CD4-positive, alpha-beta T cell (primary cell): ENCODE measurements at regions not wholly inside any gene's neighbourhood (a gene's known extent, or its start where the extent isn't known, plus 50 kb on each side); places are given as distances from the start of the nearest gene placed in this dataset.

ENCODE experiments used
- ATAC-seq: fragments of 200-7000 bp; cut with Tn5 transposase; one replicate; pipeline ENCODE4 v1.10.0; 2022; ENCODE audit warnings: mild to moderate bottlenecking; ENCODE audit not compliant: poor library complexity
- CTCF ChIA-PET: fragments of 350-600 bp; sonication (Branson Sonifier 250); formaldehyde crosslinking; loops from one replicate; lab custom pipeline; 2021; ENCODE audit warnings: antibody characterized with exemption, inconsistent platforms; lab: Charles Lee
- POLR2A ChIA-PET: fragments of 350-600 bp; sonication (Branson Sonifier 250); formaldehyde crosslinking; loops from one replicate; lab custom pipeline; 2021; ENCODE audit warnings: antibody characterized with exemption, inconsistent platforms; lab: Charles Lee
- DNase-seq, 14 experiments: peaks; one replicate each; pipeline ENCODE4 v3.0.0-alpha.2; 2013 to 2020; ENCODE audit warnings: mixed read lengths in 2 of 14
- H3K27ac ChIP-seq, 2 donors: one replicate each; pipeline versions ENCODE4 v1.5.1 to v1.7.0; 2013; ENCODE audit warnings: low read length in 2 of 2, low read depth in 1 of 2, mild to moderate bottlenecking in 1 of 2
- H3K27me3 ChIP-seq, 2 experiments: 1 replicate in 1 of 2; 2 replicates in 1 of 2; pipeline versions ENCODE4 v1.6.1 to v1.7.0; 2013; ENCODE audit warnings: low read length in 2 of 2, control low read depth in 1 of 2, mild to moderate bottlenecking in 1 of 2, moderate library complexity in 1 of 2; ENCODE audit not compliant: insufficient read depth in 2 of 2, control insufficient read depth in 1 of 2
- H3K36me3 ChIP-seq: one replicate; pipeline ENCODE4 v1.6.1; 2013; ENCODE audit warnings: low read length, control low read depth; ENCODE audit not compliant: insufficient read depth
- H3K4me1 ChIP-seq: one replicate; pipeline ENCODE4 v1.6.1; 2013; ENCODE audit warnings: low read length, control low read depth; ENCODE audit not compliant: insufficient read depth
- H3K4me3 ChIP-seq: one replicate; pipeline ENCODE4 v1.5.1; 2013; ENCODE audit warnings: mild to moderate bottlenecking, low read length, moderate library complexity
- H3K9me3 ChIP-seq, 2 experiments: 1 replicate in 1 of 2; 2 replicates in 1 of 2; pipeline versions ENCODE4 v1.6.1 to v1.7.0; 2013; ENCODE audit warnings: low read length in 2 of 2, mild to moderate bottlenecking in 2 of 2, control low read depth in 1 of 2, moderate library complexity in 1 of 2; ENCODE audit not compliant: control insufficient read depth in 1 of 2, insufficient read depth in 1 of 2
- H3K27ac Mint-ChIP-seq: one replicate; pipeline ENCODE4 v1.8.0; 2020; ENCODE audit warnings: mixed read lengths
- H3K27me3 Mint-ChIP-seq: one replicate; pipeline ENCODE4 v1.8.0; 2021; ENCODE audit warnings: mixed read lengths
- H3K36me3 Mint-ChIP-seq: one replicate; pipeline ENCODE4 v1.8.0; 2021; ENCODE audit warnings: low read depth, mixed read lengths
- H3K4me1 Mint-ChIP-seq: one replicate; pipeline ENCODE4 v1.8.0; 2021; ENCODE audit warnings: low read depth, mixed read lengths
- H3K4me3 Mint-ChIP-seq: one replicate; pipeline ENCODE4 v1.8.0; 2020; ENCODE audit warnings: mild to moderate bottlenecking, mixed read lengths
- H3K9me3 Mint-ChIP-seq: one replicate; pipeline ENCODE4 v1.8.0; 2020; ENCODE audit warnings: mixed read lengths
- CTCF ChIP-seq: fragments of 200-600 bp; IDR thresholded peaks from one replicate; pipeline ENCODE4 v1.8.0; 2022; ENCODE audit warnings: antibody characterized with exemption, mild to moderate bottlenecking
- intact Hi-C, 2 experiments: fragments of 100-400 bp; cut with DNase I in 1 of 2; cut with micrococcal nuclease in 1 of 2; formaldehyde crosslinking; loops; one replicate each; pipeline versions ENCODE4 v1.15.1 to v1.9.0; 2023 to 2025; cut with DNase I, micrococcal nuclease

- no peaks in the 10 kb centered on the region for H3K9me3 Mint-ChIP-seq
- TF ChIP-seq CTCF, result no peak
Observed at GRCh38 chr15:31273258-31273941, 53.2 kb upstream of the KLF13 start.

GRCh38 chr15:31274496-31275330 is 51.9 kb upstream of the KLF13 start:
- H3K27me3 ChIP-seq, result no peaks in the 10 kb centered on the region
- no peak overlapping the region for H3K27ac Mint-ChIP-seq
- no peak for DNase-seq
- H3K4me3 ChIP-seq, result no peak overlapping the region
- ChIA-PET CTCF (no interaction called here), POLR2A (interaction anchor here (1.4 kb wide), 1 partner anchor 11 kb away, joined by 4 read pairs; no protein-coding TSS in a partner anchor)
- H3K9me3 Mint-ChIP-seq, result no peaks in the 10 kb centered on the region
- ATAC-seq, result no peak
- H3K27ac ChIP-seq, result no peak overlapping the region
- H3K36me3 ChIP-seq, result no peaks in the 10 kb centered on the region
- H3K4me3 Mint-ChIP-seq, result no peak overlapping the region
- no peaks in the 10 kb centered on the region for H3K27me3 Mint-ChIP-seq
- peaks cover 42% of the 10 kb centered on the region for H3K4me1 ChIP-seq
- H3K36me3 Mint-ChIP-seq, result no peaks in the 10 kb centered on the region
- H3K4me1 Mint-ChIP-seq, result peaks cover 42% of the 10 kb centered on the region
- intact Hi-C loops, result no loop called here
- TF ChIP-seq CTCF, result no peak
- peaks cover 0 to 3% of the 10 kb centered on the region in 2 experiments for H3K9me3 ChIP-seq

More at GRCh38 chr15:31273258-31273941, 53.2 kb upstream of the KLF13 start:
- no peaks in the 10 kb centered on the region for H3K27me3 Mint-ChIP-seq
- intact Hi-C loops, result no loop called here
- Histone ChIP-seq H3K27me3 (no peaks in the 10 kb centered on the region), H3K4me3 (no peak overlapping the region), H3K4me1 (peaks cover 47% of the 10 kb centered on the region), H3K27ac (no peak overlapping the region), H3K36me3 (no peaks in the 10 kb centered on the region), H3K9me3 (peaks cover 0 to 3% of the 10 kb centered on the region in 2 experiments)
- POLR2A ChIA-PET, result no interaction called here
- H3K4me1 Mint-ChIP-seq, result peaks cover 52% of the 10 kb centered on the region
- H3K36me3 Mint-ChIP-seq, result no peaks in the 10 kb centered on the region
- CTCF ChIA-PET, result no interaction called here
- no peak overlapping the region for H3K27ac Mint-ChIP-seq
- ATAC-seq, result no peak
- H3K4me3 Mint-ChIP-seq, result no peak overlapping the region
- DNase-seq, result no peak

- intact Hi-C loops, result no loop called here
- H3K27ac ChIP-seq, result no peak overlapping the region
- CTCF ChIA-PET, result no interaction called here
- Mint-ChIP-seq H3K27me3 (no peaks in the 10 kb centered on the region), H3K9me3 (no peaks in the 10 kb centered on the region), H3K4me1 (peaks cover 35% of the 10 kb centered on the region), H3K4me3 (no peak overlapping the region), H3K27ac (no peak overlapping the region), H3K36me3 (no peaks in the 10 kb centered on the region)
- ATAC-seq, result no peak
- POLR2A ChIA-PET, result interaction anchor here (1.4 kb wide), 1 partner anchor 12 kb away, joined by 4 read pairs; no protein-coding TSS in a partner anchor
- no peak overlapping the region for H3K4me3 ChIP-seq
- H3K36me3 ChIP-seq, result no peaks in the 10 kb centered on the region
- H3K27me3 ChIP-seq, result no peaks in the 10 kb centered on the region
- no peak for DNase-seq
- TF ChIP-seq CTCF, result no peak
- H3K9me3 ChIP-seq, result peaks cover 0 to 3% of the 10 kb centered on the region in 2 experiments
- peaks cover 36% of the 10 kb centered on the region for H3K4me1 ChIP-seq
Observed at GRCh38 chr15:31275331-31276262, 51.0 kb upstream of the KLF13 start.
